ENCODE measurements at regions not wholly inside any gene's neighbourhood (a gene's known extent, or its start where the extent isn't known, plus 50 kb on each side); places are given as distances from the start of the nearest gene placed in this dataset.

DNA sequence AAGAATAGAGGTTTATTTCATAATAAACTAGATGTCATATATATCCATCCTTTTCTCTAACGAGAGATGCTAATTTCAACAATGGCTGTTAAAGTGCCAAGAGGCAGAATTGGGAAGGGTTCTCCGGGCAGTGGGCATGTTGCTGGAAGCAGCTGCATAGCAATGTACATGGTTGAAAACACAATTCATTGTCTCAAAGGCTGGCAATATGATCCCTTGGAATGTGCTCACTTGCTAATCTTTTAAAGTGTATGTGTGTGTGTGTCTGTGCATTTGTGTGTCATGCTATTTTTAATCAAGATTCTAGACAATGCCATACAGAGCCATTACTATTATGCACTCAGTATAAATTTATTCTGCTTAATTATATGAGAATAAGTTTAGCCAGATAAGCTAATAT, 1020.3 kb downstream of the NAALADL2 start (continued):
- no peak for TF ChIP-seq SIN3A (IDR thresholded peaks at IDR 0.05; ENCODE audit: borderline replicate concordance, low read depth, low read length)
- TF ChIP-seq, protein P1, sequence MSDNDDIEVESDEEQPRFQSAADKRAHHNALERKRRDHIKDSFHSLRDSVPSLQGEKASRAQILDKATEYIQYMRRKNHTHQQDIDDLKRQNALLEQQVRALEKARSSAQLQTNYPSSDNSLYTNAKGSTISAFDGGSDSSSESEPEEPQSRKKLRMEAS (IDR thresholded peaks at IDR 0.05; ENCODE audit: low read depth) = no peak

DNA sequence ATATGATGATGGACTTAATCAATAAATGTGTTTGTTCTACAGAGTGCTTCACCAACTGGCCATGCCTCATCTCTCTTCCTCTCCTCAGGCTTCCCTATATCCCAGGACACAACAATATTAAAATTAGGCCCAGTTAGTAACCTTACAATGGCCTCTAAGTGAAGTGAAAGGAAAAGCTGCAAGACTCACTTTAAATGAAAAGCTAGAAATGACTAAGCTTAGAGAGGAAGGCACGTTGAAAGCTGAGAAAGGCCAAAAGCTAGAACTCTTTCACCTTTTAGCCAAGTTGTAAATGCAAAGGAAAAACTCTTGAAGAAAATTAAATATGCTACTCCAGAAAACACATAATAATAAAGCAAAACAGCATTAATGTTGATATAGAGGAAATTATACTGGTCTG, 1010.3 kb downstream of the NAALADL2 start:
- Histone ChIP-seq H3K4me1 (ENCODE audit: control insufficient read depth in 1 of 2, insufficient read depth in 2 of 2, low read depth in 1 of 2, low read length in 1 of 2) (no peaks in the 10 kb centered on the region; a peak in 2 of 4 replicates), H3F3A (replicated peaks; ENCODE audit: insufficient read depth) (no peaks in the 10 kb centered on the region), H2AFZ (ENCODE audit: low read depth) (no peak overlapping the region), H4K20me1 (ENCODE audit: insufficient read depth) (no peaks in the 10 kb centered on the region), H3K9me2 (no peaks in the 10 kb centered on the region), H3K4me2 (no peak overlapping the region), H3K79me2 (ENCODE audit: insufficient read depth) (no peaks in the 10 kb centered on the region), H3K27ac (ENCODE audit: low read depth in 2 of 2, low read length in 1 of 2) (no peak overlapping the region), H3K4me3 (ENCODE audit: low read depth in 2 of 2, low read length in 1 of 2) (no peak overlapping the region), H3K36me3 (replicated peaks in 1 of 2; ENCODE audit: control insufficient read depth in 1 of 2, insufficient read depth in 2 of 2, low read length in 1 of 2) (no peaks in the 10 kb centered on the region), H3K9me3 (no peaks in the 10 kb centered on the region), H3K9ac (no peak overlapping the region), H3K27me3 (ENCODE audit: insufficient read depth) (no peaks in the 10 kb centered on the region)
- 40% methylated on average over 1 of the region's 1 CpG for WGBS (ENCODE audit: low lambda C conversion rate)
- TF ChIP-seq TCF12 (IDR thresholded peaks at IDR 0.05) = no peak
- TF ChIP-seq, protein P1 (IDR thresholded peaks at IDR 0.05; ENCODE audit: low read depth) = no peak
- TF ChIP-seq RXRA (IDR thresholded peaks at IDR 0.05; ENCODE audit: borderline replicate concordance, low read depth) = no peak
- TF ChIP-seq, protein P2, sequence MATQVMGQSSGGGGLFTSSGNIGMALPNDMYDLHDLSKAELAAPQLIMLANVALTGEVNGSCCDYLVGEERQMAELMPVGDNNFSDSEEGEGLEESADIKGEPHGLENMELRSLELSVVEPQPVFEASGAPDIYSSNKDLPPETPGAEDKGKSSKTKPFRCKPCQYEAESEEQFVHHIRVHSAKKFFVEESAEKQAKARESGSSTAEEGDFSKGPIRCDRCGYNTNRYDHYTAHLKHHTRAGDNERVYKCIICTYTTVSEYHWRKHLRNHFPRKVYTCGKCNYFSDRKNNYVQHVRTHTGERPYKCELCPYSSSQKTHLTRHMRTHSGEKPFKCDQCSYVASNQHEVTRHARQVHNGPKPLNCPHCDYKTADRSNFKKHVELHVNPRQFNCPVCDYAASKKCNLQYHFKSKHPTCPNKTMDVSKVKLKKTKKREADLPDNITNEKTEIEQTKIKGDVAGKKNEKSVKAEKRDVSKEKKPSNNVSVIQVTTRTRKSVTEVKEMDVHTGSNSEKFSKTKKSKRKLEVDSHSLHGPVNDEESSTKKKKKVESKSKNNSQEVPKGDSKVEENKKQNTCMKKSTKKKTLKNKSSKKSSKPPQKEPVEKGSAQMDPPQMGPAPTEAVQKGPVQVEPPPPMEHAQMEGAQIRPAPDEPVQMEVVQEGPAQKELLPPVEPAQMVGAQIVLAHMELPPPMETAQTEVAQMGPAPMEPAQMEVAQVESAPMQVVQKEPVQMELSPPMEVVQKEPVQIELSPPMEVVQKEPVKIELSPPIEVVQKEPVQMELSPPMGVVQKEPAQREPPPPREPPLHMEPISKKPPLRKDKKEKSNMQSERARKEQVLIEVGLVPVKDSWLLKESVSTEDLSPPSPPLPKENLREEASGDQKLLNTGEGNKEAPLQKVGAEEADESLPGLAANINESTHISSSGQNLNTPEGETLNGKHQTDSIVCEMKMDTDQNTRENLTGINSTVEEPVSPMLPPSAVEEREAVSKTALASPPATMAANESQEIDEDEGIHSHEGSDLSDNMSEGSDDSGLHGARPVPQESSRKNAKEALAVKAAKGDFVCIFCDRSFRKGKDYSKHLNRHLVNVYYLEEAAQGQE (IDR thresholded peaks at IDR 0.05; ENCODE audit: low read depth, low read length) = no peak
- no peak for TF ChIP-seq FOXM1 (IDR thresholded peaks at IDR 0.05; ENCODE audit: low read depth)
- TF ChIP-seq EZH2phosphoT487 (IDR thresholded peaks at IDR 0.05; ENCODE audit: borderline replicate concordance, low read depth) = no peak
- no peak for TF ChIP-seq MEF2A (IDR thresholded peaks at IDR 0.05; ENCODE audit: borderline replicate concordance, low read depth)
- TF ChIP-seq YY1 (IDR thresholded peaks at IDR 0.05; ENCODE audit: low read depth) = no peak
- TF ChIP-seq NFIC (IDR thresholded peaks at IDR 0.05; ENCODE audit: borderline replicate concordance) = no peak
- TF ChIP-seq ELF1 (IDR thresholded peaks at IDR 0.05) = no peak
- TF ChIP-seq, protein P3, sequence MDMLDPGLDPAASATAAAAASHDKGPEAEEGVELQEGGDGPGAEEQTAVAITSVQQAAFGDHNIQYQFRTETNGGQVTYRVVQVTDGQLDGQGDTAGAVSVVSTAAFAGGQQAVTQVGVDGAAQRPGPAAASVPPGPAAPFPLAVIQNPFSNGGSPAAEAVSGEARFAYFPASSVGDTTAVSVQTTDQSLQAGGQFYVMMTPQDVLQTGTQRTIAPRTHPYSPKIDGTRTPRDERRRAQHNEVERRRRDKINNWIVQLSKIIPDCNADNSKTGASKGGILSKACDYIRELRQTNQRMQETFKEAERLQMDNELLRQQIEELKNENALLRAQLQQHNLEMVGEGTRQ (IDR thresholded peaks at IDR 0.05; ENCODE audit: borderline replicate concordance, low read depth, low read length) = no peak
- DNase-seq = no peak
- ChIA-PET CTCF (interaction anchor here (0.6 to 0.9 kb wide), 2 partner anchors 10 to 209 kb away, joined by 3 read pairs; no protein-coding TSS in a partner anchor), POLR2A (no interaction called here)

Data from SK-N-SH (cell line).